H9 (cell line): ENCODE measurements at regions not wholly inside any gene's neighbourhood (a gene's known extent, or its start where the extent isn't known, plus 50 kb on each side); places are given as distances from the start of the nearest gene placed in this dataset.

Source experiments
- DNase-seq: peaks from one replicate; pipeline ENCODE4 v3.0.0-alpha.2; 2017
- H2AFZ ChIP-seq: one replicate; pipeline ENCODE4 v1.6.1; 2013; ENCODE audit warnings: mild to moderate bottlenecking, low read length, control low read depth, moderate library complexity
- H2AK5ac ChIP-seq: 2 replicates; pipeline ENCODE4 v1.6.1; 2013; ENCODE audit warnings: low read length, control low read depth, mixed read lengths; ENCODE audit not compliant: insufficient read length
- H2BK120ac ChIP-seq: one replicate; pipeline ENCODE4 v1.6.1; 2013; ENCODE audit warnings: low read depth, mild to moderate bottlenecking, low read length, control low read depth, inconsistent platforms; ENCODE audit not compliant: poor library complexity, severe bottlenecking
- H2BK12ac ChIP-seq: 2 replicates; pipeline ENCODE4 v1.6.1; 2013; ENCODE audit warnings: low read length, control low read depth, mixed read lengths, low read depth; ENCODE audit not compliant: insufficient read length
- H2BK15ac ChIP-seq: 2 replicates; pipeline ENCODE4 v1.6.1; 2013; ENCODE audit warnings: low read depth, low read length, control low read depth
- H2BK20ac ChIP-seq: one replicate; pipeline ENCODE4 v1.6.1; 2013; ENCODE audit warnings: low read depth, mild to moderate bottlenecking, low read length, control low read depth, inconsistent platforms; ENCODE audit not compliant: poor library complexity, severe bottlenecking
- H2BK5ac ChIP-seq: 2 replicates; pipeline ENCODE4 v1.6.1; 2013; ENCODE audit warnings: low read length, control low read depth, mixed read lengths; ENCODE audit not compliant: insufficient read length
- H3K14ac ChIP-seq: 2 replicates; pipeline ENCODE4 v1.6.1; 2013; ENCODE audit warnings: low read length, control low read depth; ENCODE audit not compliant: insufficient read depth
- H3K18ac ChIP-seq: 2 replicates; pipeline ENCODE4 v1.6.1; 2013; ENCODE audit warnings: low read depth, mild to moderate bottlenecking, mixed read lengths, low read length, control low read depth; ENCODE audit not compliant: insufficient read length
- H3K23ac ChIP-seq: 2 replicates; pipeline ENCODE4 v1.6.1; 2013; ENCODE audit warnings: low read length, control low read depth, mixed read lengths, low read depth; ENCODE audit not compliant: insufficient read length
- H3K23me2 ChIP-seq: 2 replicates; pipeline ENCODE4 v1.6.1; 2013; ENCODE audit warnings: low read depth, mild to moderate bottlenecking, mixed read lengths, low read length, control low read depth; ENCODE audit not compliant: insufficient read length, poor library complexity, severe bottlenecking
- H3K27ac ChIP-seq: 2 replicates; pipeline ENCODE4 v1.5.1; 2013; ENCODE audit warnings: low read length, control low read depth, mixed read lengths, low read depth; ENCODE audit not compliant: insufficient read length
- H3K27me3 ChIP-seq: 2 replicates; pipeline ENCODE4 v1.6.1; 2013; ENCODE audit warnings: low read length, control low read depth, inconsistent platforms; ENCODE audit not compliant: insufficient read depth
- H3K4ac ChIP-seq: 2 replicates; pipeline ENCODE4 v1.6.1; 2013; ENCODE audit warnings: low read depth, mild to moderate bottlenecking, control low read depth, inconsistent platforms, low read length, moderate library complexity
- H3K4me1 ChIP-seq: 2 replicates; pipeline ENCODE4 v1.6.1; 2013; ENCODE audit warnings: low read length, control low read depth, inconsistent platforms; ENCODE audit not compliant: insufficient read depth
- H3K4me2 ChIP-seq: 2 replicates; pipeline ENCODE4 v1.6.1; 2013; ENCODE audit warnings: low read length, control low read depth, mixed read lengths; ENCODE audit not compliant: insufficient read length, insufficient read depth
- H3K56ac ChIP-seq: 2 replicates; pipeline ENCODE4 v1.6.1; 2013; ENCODE audit warnings: low read depth, mild to moderate bottlenecking, mixed read lengths, low read length, control low read depth; ENCODE audit not compliant: insufficient read length
- H3K79me1 ChIP-seq: 2 replicates; pipeline ENCODE4 v1.6.1; 2013; ENCODE audit warnings: low read depth, mild to moderate bottlenecking, moderate library complexity, low read length, control low read depth, inconsistent platforms; ENCODE audit not compliant: insufficient read depth, poor library complexity, severe bottlenecking
- H3K79me2 ChIP-seq: 2 replicates; pipeline ENCODE4 v1.6.1; 2013; ENCODE audit warnings: low read length, control low read depth, inconsistent platforms; ENCODE audit not compliant: insufficient read depth
- H3K9ac ChIP-seq: 2 replicates; pipeline ENCODE4 v1.6.1; 2013; ENCODE audit warnings: low read length, control low read depth, mixed read lengths; ENCODE audit not compliant: insufficient read length; ENCODE audit errors: extremely low read depth
- H3K9me3 ChIP-seq: one replicate; pipeline ENCODE4 v1.6.1; 2013; ENCODE audit warnings: low read depth, low read length, inconsistent platforms; ENCODE audit not compliant: control insufficient read depth
- H3T11ph ChIP-seq: one replicate; pipeline ENCODE4 v1.6.1; 2013; ENCODE audit warnings: mild to moderate bottlenecking, low read length, control low read depth, inconsistent platforms
- H4K20me1 ChIP-seq: one replicate; pipeline ENCODE4 v1.6.1; 2013; ENCODE audit not compliant: control insufficient read depth, insufficient read length, insufficient read depth
- H4K5ac ChIP-seq: 2 replicates; pipeline ENCODE4 v1.6.1; 2013; ENCODE audit warnings: low read depth, mild to moderate bottlenecking, mixed read lengths, low read length, control low read depth; ENCODE audit not compliant: insufficient read length
- H4K8ac ChIP-seq: replicated peaks from 2 replicates; pipeline ENCODE4 v1.6.1; 2013; ENCODE audit warnings: low read length, control low read depth, mixed read lengths, low read depth; ENCODE audit not compliant: insufficient read length
- H4K91ac ChIP-seq: 2 replicates; pipeline ENCODE4 v1.6.1; 2013; ENCODE audit warnings: low read depth, mild to moderate bottlenecking, moderate library complexity, mixed read lengths, low read length, control low read depth; ENCODE audit not compliant: insufficient read length
- H3K27ac Mint-ChIP-seq, 3 experiments: 2 replicates in 2 of 3; 3 replicates in 1 of 3; pipeline ENCODE4 v1.8.0; 2020 to 2021; ENCODE audit warnings: mixed read lengths in 3 of 3, mild to moderate bottlenecking in 1 of 3, moderate library complexity in 1 of 3
- H3K27me3 Mint-ChIP-seq: 2 replicates; pipeline ENCODE4 v1.8.0; 2021; ENCODE audit warnings: low read depth, mild to moderate bottlenecking, moderate library complexity, mixed read lengths
- H3K36me3 Mint-ChIP-seq, 3 experiments: 2 replicates in 2 of 3; 3 replicates in 1 of 3; pipeline ENCODE4 v1.8.0; 2020 to 2021; ENCODE audit warnings: low read depth in 3 of 3, mixed read lengths in 3 of 3; ENCODE audit not compliant: insufficient read depth in 1 of 3
- H3K4me1 Mint-ChIP-seq, 2 experiments: 2 replicates each; pipeline ENCODE4 v1.8.0; 2020; ENCODE audit warnings: mixed read lengths in 2 of 2
- H3K4me3 Mint-ChIP-seq, 2 experiments: 2 replicates in 1 of 2; 3 replicates in 1 of 2; pipeline ENCODE4 v1.8.0; 2020 to 2021; ENCODE audit warnings: mild to moderate bottlenecking in 2 of 2, mixed read lengths in 2 of 2, moderate library complexity in 1 of 2
- H3K9me3 Mint-ChIP-seq, 2 experiments: 2 replicates in 1 of 2; 3 replicates in 1 of 2; pipeline ENCODE4 v1.8.0; 2020; ENCODE audit warnings: mild to moderate bottlenecking in 2 of 2, mixed read lengths in 2 of 2, moderate library complexity in 1 of 2
- CTCF ChIP-seq: fragments of 200-600 bp; sonication (generic); conservative IDR thresholded peaks from 3 replicates; pipeline ENCODE4 v1.8.0; 2021; ENCODE audit warnings: antibody characterized with exemption, mild to moderate bottlenecking
- WGBS: extraction: QIAGEN DNeasy Blood & Tissue Kit; methylation state at CpG from one replicate; pipeline ENCODE4 v1.1.7; 2013; ENCODE audit warnings: missing lambda C conversion rate, low lambda C conversion rate, mixed read lengths; ENCODE audit not compliant: insufficient read length; ENCODE audit errors: extremely low coverage; 5-methylcytosine and 5-hydroxymethylcytosine counted together

GRCh38 chr6:73955800-73956199 is 259.8 kb downstream of the CD109 start:
- no peak overlapping the region for H3K23ac ChIP-seq

More at GRCh38 chr6:73955800-73956199, 259.8 kb downstream of the CD109 start:
- no peak overlapping the region for H3K27ac Mint-ChIP-seq
- Histone ChIP-seq H2BK15ac (no peak overlapping the region), H3K9me3 (no peaks in the 10 kb centered on the region), H3K56ac (no peak overlapping the region), H4K8ac (no peak overlapping the region), H4K20me1 (no peaks in the 10 kb centered on the region), H2BK20ac (no peak overlapping the region), H3K79me1 (no peaks in the 10 kb centered on the region), H3K27ac (no peak overlapping the region), H2BK12ac (no peak overlapping the region), H2AFZ (no peak overlapping the region), H3K4ac (no peak overlapping the region), H3K23me2 (no peaks in the 10 kb centered on the region), H3T11ph (no peak overlapping the region), H2AK5ac (no peak overlapping the region), H3K27me3 (no peaks in the 10 kb centered on the region), H2BK120ac (no peak overlapping the region), H3K4me1 (no peaks in the 10 kb centered on the region), H3K4me2 (no peak overlapping the region), H3K79me2 (no peaks in the 10 kb centered on the region), H3K18ac (no peak overlapping the region), H4K91ac (no peak overlapping the region), H4K5ac (no peak overlapping the region), H2BK5ac (no peak overlapping the region), H3K14ac (no peak overlapping the region), H3K9ac (no peak overlapping the region)
- WGBS: no CpG with 5 or more reads among the region's 4 CpGs
- H3K4me3 Mint-ChIP-seq: no peak overlapping the region
- no peaks in the 10 kb centered on the region for H3K27me3 Mint-ChIP-seq
- H3K9me3 Mint-ChIP-seq: no peaks in the 10 kb centered on the region; a peak in 1 of 5 replicates
- H3K36me3 Mint-ChIP-seq: no peaks in the 10 kb centered on the region; a peak in 1 of 7 replicates
- peaks cover 9 to 10% of the 10 kb centered on the region in 2 experiments for H3K4me1 Mint-ChIP-seq
- no peak for DNase-seq
- TF ChIP-seq CTCF: no peak
